ENCODE measurements at regions not wholly inside any gene's neighbourhood (a gene's known extent, or its start where the extent isn't known, plus 50 kb on each side); places are given as distances from the start of the nearest gene placed in this dataset.
A peak's percentile ranks its signal among the peaks of the same experiment; 100 is the strongest.
"Not testable (repeated sequence)": the region's sequence is repeated elsewhere in the genome, so short reads cannot be mapped to it uniquely, and the experiment has no call there.

GRCh38 chr2:186309901-186310300, 176.2 kb upstream of the ZC3H15 start:
- DNase-seq: no peak
- in situ Hi-C loops (cut with HindIII; ENCODE audit: low pct_ligation_motif_present, low pct_unique_long_range_greater_than_20kb, low sequenced_read_pairs): no loop called here

DNA sequence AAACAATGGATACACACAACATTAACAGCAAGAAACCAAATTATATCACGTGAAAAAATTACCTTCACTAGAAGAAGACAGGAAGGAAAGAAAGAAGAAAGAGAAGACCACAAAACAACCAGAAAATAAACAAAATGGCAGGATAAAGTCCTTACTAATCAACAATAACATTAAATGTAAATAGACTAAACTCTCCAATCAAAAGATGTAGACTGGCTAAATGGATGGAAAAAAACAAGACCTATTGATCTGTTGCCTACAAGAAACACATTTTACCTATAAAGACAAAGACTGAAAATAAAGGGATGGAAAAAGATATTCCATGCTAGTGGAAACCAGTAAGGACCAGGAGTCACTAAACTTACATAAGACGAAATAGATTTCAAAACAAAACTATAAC, 167.0 kb upstream of the ZC3H15 start:
- in situ Hi-C loops (cut with HindIII; ENCODE audit: low pct_ligation_motif_present, low pct_unique_long_range_greater_than_20kb, low sequenced_read_pairs): no loop called here
- no peak for DNase-seq

DNA sequence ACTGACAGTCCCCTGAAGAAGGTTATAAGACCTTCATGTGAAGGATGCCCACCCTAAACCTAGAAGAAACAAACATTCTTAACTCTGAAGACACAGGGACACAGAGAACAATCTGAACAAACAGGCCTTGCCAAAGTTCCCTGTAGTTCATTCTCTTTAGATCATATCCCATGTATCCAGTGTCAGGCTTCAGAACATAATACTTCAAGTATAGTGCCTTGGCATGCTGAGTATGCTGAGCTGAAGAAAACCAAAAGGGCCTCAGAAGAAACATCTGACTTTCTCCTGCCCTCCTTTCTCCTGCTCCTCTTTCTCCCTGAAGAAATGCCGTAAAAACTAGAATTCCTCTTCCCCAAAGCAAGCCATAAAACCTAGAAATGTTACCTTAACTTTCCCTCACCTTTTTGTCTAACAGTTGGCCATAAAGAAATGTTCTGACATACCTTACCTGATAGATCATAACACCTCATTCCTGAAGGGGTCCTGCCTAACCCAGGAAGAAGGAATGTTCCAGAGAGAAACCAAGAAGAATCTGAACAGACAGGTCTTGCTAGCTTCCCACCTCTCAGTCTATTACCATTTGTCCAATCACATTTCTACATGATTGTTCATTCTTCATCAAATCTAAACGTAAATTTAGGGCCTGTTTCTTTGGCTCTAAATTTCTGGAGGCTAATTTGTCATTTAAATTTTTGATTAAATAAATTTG, 160.1 kb upstream of the ZC3H15 start:
- in situ Hi-C loops (cut with HindIII; ENCODE audit: low pct_ligation_motif_present, low pct_unique_long_range_greater_than_20kb, low sequenced_read_pairs): no loop called here

DNA sequence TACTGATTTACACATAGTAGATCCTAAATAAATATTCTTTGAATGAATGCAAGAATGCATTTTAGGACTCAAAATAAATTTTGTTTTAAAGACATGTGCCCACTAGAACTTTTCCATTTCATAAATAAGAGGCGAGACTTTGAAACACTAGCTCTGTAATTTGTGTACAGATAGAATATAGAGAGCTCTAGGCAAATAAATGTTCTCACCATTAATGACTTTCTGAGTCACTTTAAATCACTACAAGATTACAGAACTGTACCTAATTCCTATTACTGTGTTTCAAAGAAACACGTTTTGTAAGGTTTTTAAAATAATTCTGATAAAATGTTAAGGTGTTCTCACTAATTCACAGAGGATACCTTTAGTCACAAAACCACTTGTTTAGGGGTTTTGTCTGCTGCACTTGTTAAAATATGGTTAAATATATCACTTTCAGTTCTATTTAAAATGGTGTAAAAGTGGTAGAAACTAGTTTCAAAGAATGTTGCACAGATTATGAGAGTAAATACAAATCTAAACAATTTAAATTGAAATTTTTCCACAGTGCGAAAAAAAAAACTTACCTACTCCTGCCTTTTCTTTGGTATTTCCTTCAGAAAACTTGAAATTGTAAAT, 158.7 kb upstream of the ZC3H15 start:
- no peak for DNase-seq
- in situ Hi-C loops (cut with HindIII; ENCODE audit: low pct_ligation_motif_present, low pct_unique_long_range_greater_than_20kb, low sequenced_read_pairs): no loop called here

More for the DNA sequence above, 160.1 kb upstream of the ZC3H15 start:
- no peak for DNase-seq

- in situ Hi-C loops (cut with HindIII; ENCODE audit: low pct_ligation_motif_present, low pct_unique_long_range_greater_than_20kb, low sequenced_read_pairs): no loop called here
- DNase-seq: no peak
Observed at GRCh38 chr2:186328838-186329237, 157.2 kb upstream of the ZC3H15 start.

- in situ Hi-C loops (cut with HindIII; ENCODE audit: low pct_ligation_motif_present, low pct_unique_long_range_greater_than_20kb, low sequenced_read_pairs): no loop called here
- no peak for DNase-seq
Observed at GRCh38 chr2:186330050-186330449, 156.0 kb upstream of the ZC3H15 start.

- no peak for DNase-seq
- in situ Hi-C loops (cut with HindIII; ENCODE audit: low pct_ligation_motif_present, low pct_unique_long_range_greater_than_20kb, low sequenced_read_pairs): no loop called here
Observed at GRCh38 chr2:186339716-186340115, 146.3 kb upstream of the ZC3H15 start.

GRCh38 chr2:186342029-186342428, 144.0 kb upstream of the ZC3H15 start:
- no peak for DNase-seq
- in situ Hi-C loops (cut with HindIII; ENCODE audit: low pct_ligation_motif_present, low pct_unique_long_range_greater_than_20kb, low sequenced_read_pairs): no loop called here

DNA sequence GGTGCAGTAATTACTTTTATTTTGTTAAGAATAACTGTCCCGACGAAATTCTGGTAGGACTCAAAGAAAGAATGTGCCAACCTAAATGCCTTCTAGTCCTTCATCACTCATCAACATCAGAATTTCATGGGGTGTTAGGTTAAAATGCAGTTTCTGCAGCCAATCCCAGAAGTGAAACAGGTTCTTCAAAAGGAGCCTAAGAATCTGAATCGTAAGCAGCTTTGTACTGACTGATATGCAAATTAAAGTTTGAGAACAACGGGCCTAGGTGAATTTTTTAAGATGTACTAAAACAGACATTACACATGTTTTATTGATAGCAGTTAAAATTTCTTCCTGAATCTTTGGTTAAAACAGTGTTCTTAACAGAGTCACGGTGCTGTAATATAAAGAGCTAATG, 140.3 kb upstream of the ZC3H15 start:
- in situ Hi-C loops (cut with HindIII; ENCODE audit: low pct_ligation_motif_present, low pct_unique_long_range_greater_than_20kb, low sequenced_read_pairs): no loop called here

DNA sequence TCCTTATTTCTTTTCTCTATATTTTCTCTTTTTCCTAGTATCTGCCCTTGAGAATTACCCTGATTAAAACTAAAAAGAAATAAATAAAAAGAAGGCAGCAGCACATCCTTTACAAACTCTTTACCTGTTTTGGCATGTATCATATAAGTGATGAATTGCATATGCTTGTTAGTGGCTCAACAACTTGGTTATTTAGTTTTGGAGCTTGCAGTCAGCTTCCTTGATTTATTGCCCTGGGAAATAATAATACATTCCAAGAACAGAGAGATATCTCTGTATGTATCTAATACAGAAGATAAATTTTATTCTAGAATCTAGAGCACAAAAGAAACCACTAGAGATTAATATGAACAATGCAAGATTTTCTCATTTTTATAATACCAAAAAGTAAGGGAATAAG, 139.8 kb upstream of the ZC3H15 start:
- in situ Hi-C loops (cut with HindIII; ENCODE audit: low pct_ligation_motif_present, low pct_unique_long_range_greater_than_20kb, low sequenced_read_pairs): no loop called here
- DNase-seq: no peak

More for the DNA sequence above, 140.3 kb upstream of the ZC3H15 start:
- DNase-seq: no peak

DNA sequence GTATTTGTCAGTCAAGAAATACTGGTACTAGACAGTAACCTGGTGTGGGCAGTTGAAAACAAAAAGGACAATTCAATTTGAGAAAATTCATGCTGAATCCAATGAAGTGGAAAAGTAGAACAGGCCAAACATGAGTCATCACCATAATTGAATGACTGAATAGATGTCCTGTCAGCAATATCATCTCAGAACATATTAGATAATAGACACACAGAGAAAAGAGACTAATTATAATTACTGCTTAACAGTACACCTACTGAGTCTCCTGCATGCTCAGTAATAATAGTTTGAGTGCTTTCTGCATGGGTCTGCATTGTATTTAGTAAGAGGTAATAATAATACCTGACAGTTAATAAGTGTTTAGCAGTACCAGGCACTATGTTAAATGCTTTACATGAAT, 138.6 kb upstream of the ZC3H15 start:
- DNase-seq: peak; percentile 33
- in situ Hi-C loops (cut with HindIII; ENCODE audit: low pct_ligation_motif_present, low pct_unique_long_range_greater_than_20kb, low sequenced_read_pairs): no loop called here

DNA sequence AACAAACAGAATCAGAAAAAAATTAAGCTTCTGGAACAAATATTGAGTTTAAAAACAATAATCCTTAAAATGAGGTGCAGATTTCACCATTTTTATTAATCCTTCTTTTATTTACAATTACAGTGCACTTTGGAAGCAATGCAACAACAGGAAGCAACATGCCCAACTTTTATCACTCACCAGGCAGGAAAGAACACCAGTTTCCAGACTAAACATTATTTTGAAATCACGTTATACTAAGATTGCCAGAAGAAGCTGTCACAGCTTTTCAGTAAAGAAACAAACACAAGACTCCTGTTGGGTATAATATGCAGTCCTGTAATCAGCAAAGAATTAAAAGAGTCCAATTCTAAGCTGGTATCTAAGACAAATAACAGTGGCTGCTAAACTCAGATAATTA, 137.9 kb upstream of the ZC3H15 start:
- DNase-seq: no peak
- in situ Hi-C loops (cut with HindIII; ENCODE audit: low pct_ligation_motif_present, low pct_unique_long_range_greater_than_20kb, low sequenced_read_pairs): no loop called here

DNA sequence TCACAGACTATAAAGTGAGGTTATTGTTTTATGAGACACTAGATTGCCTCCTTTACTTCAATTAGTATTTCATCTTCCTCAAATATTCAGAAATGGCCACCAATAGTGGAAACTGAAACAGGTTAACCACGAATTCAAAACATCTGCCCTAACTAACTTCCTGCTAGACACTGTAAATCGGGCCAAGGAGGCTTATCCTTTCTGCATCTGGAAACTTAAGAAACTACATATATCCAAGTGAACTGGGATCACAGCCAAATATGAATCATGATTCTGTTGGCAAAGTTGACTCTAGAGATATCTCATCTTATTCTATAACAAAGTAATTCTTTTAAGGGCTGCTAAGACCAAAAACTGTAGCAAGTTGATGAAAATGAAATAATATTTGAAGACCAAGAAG, 136.6 kb upstream of the ZC3H15 start:
- DNase-seq: no peak
- in situ Hi-C loops (cut with HindIII; ENCODE audit: low pct_ligation_motif_present, low pct_unique_long_range_greater_than_20kb, low sequenced_read_pairs): no loop called here

DNA sequence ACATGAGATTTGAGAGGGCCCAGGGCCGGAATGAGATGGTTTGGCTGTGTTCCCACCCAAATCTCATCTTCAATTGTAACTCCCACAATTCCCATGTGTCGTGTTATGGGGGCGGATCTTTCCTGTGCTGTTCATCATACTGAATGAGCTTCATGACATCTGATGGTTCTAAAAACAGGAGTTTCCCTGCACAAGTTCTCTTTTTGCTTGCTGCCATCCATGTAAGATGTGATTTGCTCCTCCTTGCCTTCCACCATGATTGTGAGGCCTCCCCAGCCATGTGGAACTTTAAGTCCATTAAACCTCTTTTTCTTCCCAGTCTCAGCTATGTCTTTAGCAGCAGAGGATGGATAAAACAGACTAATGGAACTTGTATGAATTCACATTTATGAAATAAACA, 131.9 kb upstream of the ZC3H15 start:
- in situ Hi-C loops (cut with HindIII; ENCODE audit: low pct_ligation_motif_present, low pct_unique_long_range_greater_than_20kb, low sequenced_read_pairs); DNase-seq: not testable (repeated sequence)

DNA sequence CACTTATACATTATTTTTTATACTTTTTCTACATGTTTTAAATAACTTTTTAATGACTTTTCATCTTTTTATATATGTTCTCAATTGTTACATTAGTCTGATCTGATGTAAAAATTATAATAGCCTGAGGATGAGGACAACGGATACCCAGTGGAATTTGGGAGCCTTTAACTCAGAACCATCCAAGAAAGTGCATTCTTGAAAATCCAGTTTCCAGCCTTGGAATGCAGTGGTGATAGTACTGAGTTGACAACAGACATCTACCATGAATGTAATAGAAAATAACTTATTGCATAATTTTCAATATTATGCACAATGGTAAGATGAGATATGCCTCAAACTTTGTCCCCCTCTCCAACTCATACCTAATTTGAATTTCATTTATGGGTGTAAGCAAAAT, 120.7 kb upstream of the ZC3H15 start:
- no peak for DNase-seq
- in situ Hi-C loops (cut with HindIII; ENCODE audit: low pct_ligation_motif_present, low pct_unique_long_range_greater_than_20kb, low sequenced_read_pairs): no loop called here

GRCh38 chr2:186379052-186379451, 107.0 kb upstream of the ZC3H15 start:
- in situ Hi-C loops (cut with HindIII; ENCODE audit: low pct_ligation_motif_present, low pct_unique_long_range_greater_than_20kb, low sequenced_read_pairs): no loop called here
- no peak for DNase-seq

- DNase-seq: no peak
Observed at GRCh38 chr2:186380805-186381204, 105.3 kb upstream of the ZC3H15 start.

GRCh38 chr2:186381573-186381972, 104.5 kb upstream of the ZC3H15 start:
- in situ Hi-C loops (cut with HindIII; ENCODE audit: low pct_ligation_motif_present, low pct_unique_long_range_greater_than_20kb, low sequenced_read_pairs): no loop called here
- no peak for DNase-seq

More at GRCh38 chr2:186380805-186381204, 105.3 kb upstream of the ZC3H15 start:
- in situ Hi-C loops (cut with HindIII; ENCODE audit: low pct_ligation_motif_present, low pct_unique_long_range_greater_than_20kb, low sequenced_read_pairs): no loop called here

GRCh38 chr2:186382932-186383331, 103.1 kb upstream of the ZC3H15 start:
- in situ Hi-C loops (cut with HindIII; ENCODE audit: low pct_ligation_motif_present, low pct_unique_long_range_greater_than_20kb, low sequenced_read_pairs): no loop called here
- DNase-seq: no peak

DNA sequence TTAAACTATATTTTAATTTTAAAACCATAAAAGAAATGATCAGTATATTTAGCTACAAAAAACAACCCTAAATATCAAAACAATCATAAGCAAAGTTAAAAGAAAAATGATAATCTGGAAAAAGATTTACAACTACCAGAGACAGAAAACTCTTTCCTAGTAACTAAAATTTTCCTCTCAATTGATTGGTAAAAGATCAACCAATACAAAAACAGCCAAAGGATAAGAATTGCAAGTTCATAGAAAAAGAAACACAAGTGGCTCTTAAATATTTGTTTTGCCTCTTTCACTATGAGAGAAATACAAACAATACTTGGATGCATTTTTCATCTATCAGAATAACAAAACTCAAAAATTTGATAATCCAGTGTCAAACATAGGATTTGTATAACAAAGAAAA, 101.8 kb upstream of the ZC3H15 start:
- no peak for DNase-seq
- in situ Hi-C loops (cut with HindIII; ENCODE audit: low pct_ligation_motif_present, low pct_unique_long_range_greater_than_20kb, low sequenced_read_pairs): no loop called here

All from ACHN (cell line).